ENCODE measurements at regions not wholly inside any gene's neighbourhood (a gene's known extent, or its start where the extent isn't known, plus 50 kb on each side); places are given as distances from the start of the nearest gene placed in this dataset.

DNA sequence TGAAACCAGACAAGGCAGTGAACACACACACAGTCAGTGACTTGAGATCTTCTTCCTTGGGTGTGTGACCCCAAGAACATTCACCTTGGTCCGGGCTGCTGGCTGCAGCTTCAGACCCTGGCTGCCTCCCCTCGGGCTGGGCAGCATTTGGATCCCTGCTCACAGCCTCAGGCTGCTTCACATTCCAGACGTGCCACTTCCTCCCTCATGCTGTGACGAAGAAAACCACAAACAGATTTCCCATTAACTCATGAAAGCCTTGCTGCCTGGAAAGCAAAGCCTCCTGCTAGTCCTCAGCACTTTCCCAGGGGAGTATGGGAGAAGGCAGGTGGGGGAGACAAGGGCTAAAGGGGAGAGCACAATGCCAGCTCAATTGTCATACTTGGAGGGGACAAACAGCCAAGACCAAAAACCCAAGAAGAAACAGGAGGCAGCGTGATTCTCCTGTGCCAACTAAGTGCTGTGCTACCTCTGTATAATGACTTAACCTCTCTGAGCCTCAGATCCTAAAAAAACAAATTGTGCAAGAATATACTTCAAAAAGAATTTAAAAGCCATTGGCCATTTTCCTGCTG, 594.6 kb upstream of the BRINP1 start:
- ChIA-PET POLR2A (no interaction called here), CTCF (interaction anchor here (1.2 kb wide), 1 partner anchor 514 kb away, joined by 3 read pairs; no protein-coding TSS in a partner anchor), RAD21 (ENCODE audit: low non-redundant PET in 1 of 2, low total read pairs in 2 of 2, uncharacterized antibody in 2 of 2, unreplicated experiment in 2 of 2) (no interaction called here)
- Histone ChIP-seq H3K9ac (ENCODE audit: low read length) (peak overlapping the region; percentile 13; the same call in 1 of the 2 replicates), H4K20me1 (ENCODE audit: insufficient read depth) (no peaks in the 10 kb centered on the region), H3K4me3 (replicated peaks in 1 of 2; ENCODE audit: low read depth in 1 of 2, low read length in 2 of 2) (peak overlapping the region in 1 of 2 experiments; percentile 10; a peak in 1 of 4 replicates), H3K4me2 (ENCODE audit: low read length) (peak overlapping the region; percentile 58), H2AFZ (ENCODE audit: low read depth, low read length, poor library complexity, severe bottlenecking) (no peak overlapping the region), H3K27ac (ENCODE audit: low read depth, low read length) (no peak overlapping the region), H3K79me2 (ENCODE audit: insufficient read depth, low read length) (no peaks in the 10 kb centered on the region), H3K27me3 (ENCODE audit: insufficient read depth, low read length) (no peaks in the 10 kb centered on the region), H3K4me1 (ENCODE audit: control insufficient read depth in 1 of 2, insufficient read depth in 2 of 2, low read length in 2 of 2) (peaks cover 16 to 21% of the 10 kb centered on the region in 2 experiments; a peak in 3 of 4 replicates), H3K36me3 (ENCODE audit: control insufficient read depth in 1 of 2, insufficient read depth in 2 of 2, low read length in 2 of 2) (no peaks in the 10 kb centered on the region), H3K9me2 (ENCODE audit: insufficient read depth) (no peaks in the 10 kb centered on the region), H3K9me3 (ENCODE audit: control insufficient read depth in 1 of 2, insufficient read depth in 1 of 2, low read depth in 1 of 2, low read length in 2 of 2) (no peaks in the 10 kb centered on the region)
- TF ChIP-seq, protein P1, sequence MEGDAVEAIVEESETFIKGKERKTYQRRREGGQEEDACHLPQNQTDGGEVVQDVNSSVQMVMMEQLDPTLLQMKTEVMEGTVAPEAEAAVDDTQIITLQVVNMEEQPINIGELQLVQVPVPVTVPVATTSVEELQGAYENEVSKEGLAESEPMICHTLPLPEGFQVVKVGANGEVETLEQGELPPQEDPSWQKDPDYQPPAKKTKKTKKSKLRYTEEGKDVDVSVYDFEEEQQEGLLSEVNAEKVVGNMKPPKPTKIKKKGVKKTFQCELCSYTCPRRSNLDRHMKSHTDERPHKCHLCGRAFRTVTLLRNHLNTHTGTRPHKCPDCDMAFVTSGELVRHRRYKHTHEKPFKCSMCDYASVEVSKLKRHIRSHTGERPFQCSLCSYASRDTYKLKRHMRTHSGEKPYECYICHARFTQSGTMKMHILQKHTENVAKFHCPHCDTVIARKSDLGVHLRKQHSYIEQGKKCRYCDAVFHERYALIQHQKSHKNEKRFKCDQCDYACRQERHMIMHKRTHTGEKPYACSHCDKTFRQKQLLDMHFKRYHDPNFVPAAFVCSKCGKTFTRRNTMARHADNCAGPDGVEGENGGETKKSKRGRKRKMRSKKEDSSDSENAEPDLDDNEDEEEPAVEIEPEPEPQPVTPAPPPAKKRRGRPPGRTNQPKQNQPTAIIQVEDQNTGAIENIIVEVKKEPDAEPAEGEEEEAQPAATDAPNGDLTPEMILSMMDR (IDR thresholded peaks at IDR 0.05 in 2 of 3, conservative IDR thresholded peaks at IDR 0.05 in 1 of 3; ENCODE audit: borderline replicate concordance in 1 of 3, insufficient read depth in 1 of 3, low read depth in 2 of 3, low read length in 2 of 3), result no peak
- TF ChIP-seq CBX3 (IDR thresholded peaks at IDR 0.05; ENCODE audit: low read depth) (0 out of 2 replicates have a peak, but pooled peaks have one; percentile 26), SP1 (IDR thresholded peaks at IDR 0.05; ENCODE audit: low read depth) (peak; percentile 33; the same call in 1 of the 2 replicates), TCF7L2 (IDR thresholded peaks at IDR 0.05; ENCODE audit: borderline replicate concordance, extremely low read depth, insufficient read depth, insufficient read length) (no peak), POLR2A (IDR thresholded peaks at IDR 0.05; ENCODE audit: borderline replicate concordance, extremely low read depth, insufficient read depth, insufficient read length) (no peak)
- no TSS peak for BruUV-seq (replicated peaks)
- ATAC-seq, result peak; percentile 80
- peak; percentile 33 for DNase-seq (ENCODE audit: low read depth, low spot score)
- intact Hi-C loops (cut with micrococcal nuclease), result loop anchor here (5.0 kb wide), 1 partner anchor 568 kb away; no protein-coding TSS in a partner anchor

DNA sequence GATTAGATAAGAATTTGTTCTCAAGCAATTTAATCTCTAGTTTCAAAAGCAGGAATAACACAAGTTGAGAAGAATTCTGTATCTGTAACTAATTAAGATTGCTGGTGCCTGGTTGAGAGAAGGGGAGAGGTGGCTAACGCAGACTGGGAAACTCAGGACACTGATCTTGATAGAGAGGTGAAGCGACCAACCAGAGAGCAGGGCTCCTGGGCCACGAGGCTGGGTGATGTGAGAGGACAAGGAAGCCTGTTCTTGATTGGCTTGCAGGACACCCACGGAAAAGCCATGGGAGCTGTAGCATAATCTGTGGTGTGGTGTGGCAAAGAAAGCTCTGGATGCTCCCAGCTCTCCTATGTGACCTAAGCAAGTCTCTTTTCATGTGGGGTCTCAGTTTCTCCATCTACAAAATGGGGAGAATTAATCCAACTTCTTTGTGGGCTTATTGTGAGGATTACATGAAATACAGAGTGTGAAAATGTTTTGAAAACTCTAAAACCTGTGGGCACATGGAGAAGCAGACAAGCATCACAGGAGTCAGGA, 594.1 kb upstream of the BRINP1 start:
- Histone ChIP-seq H3K4me3 (replicated peaks in 1 of 2; ENCODE audit: low read depth in 1 of 2, low read length in 2 of 2) (peak overlapping the region in 1 of 2 experiments; percentile 10; a peak in 1 of 4 replicates), H3K4me1 (ENCODE audit: control insufficient read depth in 1 of 2, insufficient read depth in 2 of 2, low read length in 2 of 2) (peaks cover 16 to 21% of the 10 kb centered on the region in 2 experiments; a peak in 3 of 4 replicates), H3K9ac (ENCODE audit: low read length) (peak overlapping the region; percentile 13; the same call in 1 of the 2 replicates), H4K20me1 (ENCODE audit: insufficient read depth) (no peaks in the 10 kb centered on the region), H2AFZ (ENCODE audit: low read depth, low read length, poor library complexity, severe bottlenecking) (no peak overlapping the region), H3K27me3 (ENCODE audit: insufficient read depth, low read length) (no peaks in the 10 kb centered on the region), H3K27ac (ENCODE audit: low read depth, low read length) (no peak overlapping the region), H3K79me2 (ENCODE audit: insufficient read depth, low read length) (no peaks in the 10 kb centered on the region), H3K9me3 (ENCODE audit: control insufficient read depth in 1 of 2, insufficient read depth in 1 of 2, low read depth in 1 of 2, low read length in 2 of 2) (no peaks in the 10 kb centered on the region), H3K9me2 (ENCODE audit: insufficient read depth) (no peaks in the 10 kb centered on the region), H3K4me2 (ENCODE audit: low read length) (peak overlapping the region; percentile 58), H3K36me3 (ENCODE audit: control insufficient read depth in 1 of 2, insufficient read depth in 2 of 2, low read length in 2 of 2) (no peaks in the 10 kb centered on the region)
- ChIA-PET POLR2A (no interaction called here), CTCF (interaction anchor here (1.2 kb wide), 1 partner anchor 514 kb away, joined by 3 read pairs; no protein-coding TSS in a partner anchor), RAD21 (ENCODE audit: low non-redundant PET in 1 of 2, low total read pairs in 2 of 2, uncharacterized antibody in 2 of 2, unreplicated experiment in 2 of 2) (no interaction called here)
- DNase-seq (ENCODE audit: low read depth, low spot score) (peak; percentile 10), ATAC-seq (peak; percentile 71)
- BruUV-seq (replicated peaks), result no TSS peak
- intact Hi-C loops (cut with micrococcal nuclease), result loop anchor here (5.0 kb wide), 1 partner anchor 569 kb away; no protein-coding TSS in a partner anchor
- TF ChIP-seq CEBPB (IDR thresholded peaks at IDR 0.05; ENCODE audit: low read depth), result no peak
- TF ChIP-seq CBX3 (IDR thresholded peaks at IDR 0.05; ENCODE audit: low read depth), result no peak
- TF ChIP-seq, protein P2, sequence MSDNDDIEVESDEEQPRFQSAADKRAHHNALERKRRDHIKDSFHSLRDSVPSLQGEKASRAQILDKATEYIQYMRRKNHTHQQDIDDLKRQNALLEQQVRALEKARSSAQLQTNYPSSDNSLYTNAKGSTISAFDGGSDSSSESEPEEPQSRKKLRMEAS (IDR thresholded peaks at IDR 0.05), result no peak
- TF ChIP-seq, protein P1 (IDR thresholded peaks at IDR 0.05 in 2 of 3, conservative IDR thresholded peaks at IDR 0.05 in 1 of 3; ENCODE audit: borderline replicate concordance in 1 of 3, insufficient read depth in 1 of 3, low read depth in 2 of 3, low read length in 2 of 3), result no peak
- TF ChIP-seq SRF (IDR thresholded peaks at IDR 0.05; ENCODE audit: low read depth), result no peak
- TF ChIP-seq POLR2A (IDR thresholded peaks at IDR 0.05; ENCODE audit: borderline replicate concordance, extremely low read depth, insufficient read depth, insufficient read length), result no peak
- no peak for TF ChIP-seq ELF1 (IDR thresholded peaks at IDR 0.05; ENCODE audit: borderline replicate concordance, low read depth)
- TF ChIP-seq FOSL1 (IDR thresholded peaks at IDR 0.05; ENCODE audit: low read depth), result no peak
- no peak for TF ChIP-seq YY1 (IDR thresholded peaks at IDR 0.05; ENCODE audit: extremely low read depth, insufficient replicate concordance, low read depth, low read length)
- no peak for TF ChIP-seq RAD21 (IDR thresholded peaks at IDR 0.05; ENCODE audit: low read depth)
- TF ChIP-seq EGR1 (IDR thresholded peaks at IDR 0.05; ENCODE audit: low read depth), result no peak
- no peak for TF ChIP-seq JUND (IDR thresholded peaks at IDR 0.05)

Data from HCT116 (cell line).